ENCODE measurements at regions not wholly inside any gene's neighbourhood (a gene's known extent, or its start where the extent isn't known, plus 50 kb on each side); places are given as distances from the start of the nearest gene placed in this dataset.

- TF ChIP-seq CTCF (IDR thresholded peaks at IDR 0.05; ENCODE audit: low read depth, low read length, poor library complexity, severe bottlenecking) (no peak), EZH2phosphoT487 (IDR thresholded peaks at IDR 0.05; ENCODE audit: borderline replicate concordance, low read length) (no peak)
Observed at GRCh38 chr16:73781297-73781696, 515.3 kb upstream of the PSMD7 start.

Data from DOHH2 (cell line).